WTC11 (cell line): ENCODE measurements at regions not wholly inside any gene's neighbourhood (a gene's known extent, or its start where the extent isn't known, plus 50 kb on each side); places are given as distances from the start of the nearest gene placed in this dataset.

Source experiments
- ATAC-seq: fragments of 200-7000 bp; cut with Tn5 transposase; 2 replicates; pipeline ENCODE4 v1.10.0; 2021; ENCODE audit warnings: mild to moderate bottlenecking, moderate library complexity
- CTCF ChIA-PET: fragments of 300-600 bp; sonication (Branson Sonifier 250); formaldehyde crosslinking; loops from one replicate; lab custom pipeline; 2021; ENCODE audit warnings: antibody characterized with exemption; lab: Charles Lee
- POLR2A ChIA-PET: fragments of 350-600 bp; sonication (Branson Sonifier 250); formaldehyde crosslinking; loops from one replicate; lab custom pipeline; 2021; ENCODE audit warnings: antibody characterized with exemption; lab: Charles Lee
- DNase-seq: peaks from one replicate; pipeline ENCODE4 v3.0.0; 2021; ENCODE audit warnings: low spot score
- H3K27ac Mint-ChIP-seq: 2 replicates; pipeline ENCODE4 v1.8.0; 2021; ENCODE audit warnings: mixed read lengths
- H3K27me3 Mint-ChIP-seq: 2 replicates; pipeline ENCODE4 v1.8.0; 2021; ENCODE audit warnings: low read depth, mild to moderate bottlenecking, moderate library complexity, mixed read lengths
- H3K36me3 Mint-ChIP-seq: 2 replicates; pipeline ENCODE4 v1.8.0; 2021; ENCODE audit warnings: mixed read lengths
- H3K4me1 Mint-ChIP-seq: 2 replicates; pipeline ENCODE4 v1.8.0; 2022; ENCODE audit warnings: mixed read lengths
- H3K4me3 Mint-ChIP-seq: 2 replicates; pipeline ENCODE4 v1.8.0; 2021; ENCODE audit warnings: mild to moderate bottlenecking, moderate library complexity, mixed read lengths
- H3K9me3 Mint-ChIP-seq: 2 replicates; pipeline ENCODE4 v1.8.0; 2021; ENCODE audit warnings: mixed read lengths
- AR ChIP-seq: fragments of 250-450 bp; sonication (Bioruptor Pico); IDR thresholded peaks from 2 replicates; pipeline ENCODE4 v1.9.0; 2021; ENCODE audit warnings: mild to moderate bottlenecking
- ATF1 ChIP-seq: sonication (generic); formaldehyde crosslinking; IDR thresholded peaks from 2 replicates; pipeline ENCODE4 v1.8.1; 2023; ENCODE audit warnings: mild to moderate bottlenecking, moderate library complexity, missing genetic modification reagents
- EMX1 ChIP-seq: fragments of 250-450 bp; sonication (Bioruptor Pico); IDR thresholded peaks from 2 replicates; pipeline ENCODE4 v1.8.0; 2021; ENCODE audit warnings: mild to moderate bottlenecking
- ETV6 ChIP-seq: sonication (generic); formaldehyde crosslinking; IDR thresholded peaks from 2 replicates; pipeline ENCODE4 v1.8.1; 2022; ENCODE audit warnings: mild to moderate bottlenecking, missing genetic modification reagents
- FOXJ3 ChIP-seq: sonication (generic); formaldehyde crosslinking; IDR thresholded peaks from 2 replicates; pipeline ENCODE4 v1.9.0; 2021; ENCODE audit warnings: missing genetic modification reagents, mild to moderate bottlenecking, borderline replicate concordance
- FOXP1 ChIP-seq: sonication (generic); formaldehyde crosslinking; IDR thresholded peaks from 2 replicates; pipeline ENCODE4 v1.8.0; 2022; ENCODE audit warnings: missing genetic modification reagents, mild to moderate bottlenecking, moderate library complexity, borderline replicate concordance
- NFATC4 ChIP-seq: fragments of 250-450 bp; sonication (Bioruptor Pico); IDR thresholded peaks from 2 replicates; pipeline ENCODE4 v1.9.0; 2021; ENCODE audit warnings: mild to moderate bottlenecking
- NFE2L1 ChIP-seq: sonication (generic); formaldehyde crosslinking; IDR thresholded peaks from 2 replicates; pipeline ENCODE4 v1.8.1; 2023; ENCODE audit warnings: missing genetic modification reagents
- NFYB ChIP-seq: sonication (generic); formaldehyde crosslinking; conservative IDR thresholded peaks from 2 replicates; pipeline ENCODE4 v1.8.0; 2022; ENCODE audit warnings: low read depth, missing genetic modification reagents
- NR3C1 ChIP-seq: sonication (generic); formaldehyde crosslinking; conservative IDR thresholded peaks from 2 replicates; pipeline ENCODE4 v1.8.1; 2023; ENCODE audit warnings: low read depth, mild to moderate bottlenecking, missing genetic modification reagents
- PRRX2 ChIP-seq: fragments of 250-450 bp; sonication (Bioruptor Pico); IDR thresholded peaks from 2 replicates; pipeline ENCODE4 v1.8.0; 2021; ENCODE audit warnings: mild to moderate bottlenecking
- RELA ChIP-seq: sonication (generic); formaldehyde crosslinking; IDR thresholded peaks from 2 replicates; pipeline ENCODE4 v1.8.1; 2022; ENCODE audit warnings: missing genetic modification reagents, mild to moderate bottlenecking, borderline replicate concordance
- SOX15 ChIP-seq: fragments of 250-450 bp; sonication (Bioruptor Pico); IDR thresholded peaks from 2 replicates; pipeline ENCODE4 v1.9.0; 2021; ENCODE audit warnings: mild to moderate bottlenecking
- TCF7 ChIP-seq: sonication (generic); formaldehyde crosslinking; IDR thresholded peaks from 2 replicates; pipeline ENCODE4 v1.8.0; 2022; ENCODE audit warnings: mild to moderate bottlenecking, low read depth, missing genetic modification reagents, moderate library complexity
- TEAD1 ChIP-seq: sonication (generic); formaldehyde crosslinking; IDR thresholded peaks from 2 replicates; pipeline ENCODE4 v1.8.0; 2022; ENCODE audit warnings: mild to moderate bottlenecking, missing genetic modification reagents
- USF2 ChIP-seq: sonication (generic); formaldehyde crosslinking; IDR thresholded peaks from 2 replicates; pipeline ENCODE4 v1.8.1; 2023; ENCODE audit warnings: mild to moderate bottlenecking, missing genetic modification reagents, moderate library complexity
- ZNF263 ChIP-seq: sonication (generic); formaldehyde crosslinking; IDR thresholded peaks from 2 replicates; pipeline ENCODE4 v1.8.1; 2022; ENCODE audit warnings: low read depth, mild to moderate bottlenecking, moderate library complexity, missing genetic modification reagents
- ZSCAN18 ChIP-seq: fragments of 250-450 bp; sonication (Bioruptor Pico); IDR thresholded peaks from 2 replicates; pipeline ENCODE4 v2.1.2; 2022; ENCODE audit warnings: mild to moderate bottlenecking, moderate library complexity
- TF ChIP-seq, protein P1 (sequence below): fragments of 250-450 bp; sonication (Bioruptor Pico); IDR thresholded peaks from 2 replicates; pipeline ENCODE4 v1.8.0; 2021; ENCODE audit warnings: mild to moderate bottlenecking
- TF ChIP-seq, protein P2 (sequence below): sonication (generic); formaldehyde crosslinking; conservative IDR thresholded peaks from 2 replicates; pipeline ENCODE4 v1.8.1; 2022; ENCODE audit warnings: mild to moderate bottlenecking, missing genetic modification reagents
- TF ChIP-seq, protein P3 (sequence below): sonication (generic); formaldehyde crosslinking; IDR thresholded peaks from 2 replicates; pipeline ENCODE4 v1.8.1; 2023; ENCODE audit warnings: mild to moderate bottlenecking, missing genetic modification reagents
- TF ChIP-seq, protein P4 (sequence below): fragments of 200-600 bp; IDR thresholded peaks from 2 replicates; pipeline ENCODE4 v1.8.0; 2022; ENCODE audit warnings: antibody characterized with exemption

DNA sequence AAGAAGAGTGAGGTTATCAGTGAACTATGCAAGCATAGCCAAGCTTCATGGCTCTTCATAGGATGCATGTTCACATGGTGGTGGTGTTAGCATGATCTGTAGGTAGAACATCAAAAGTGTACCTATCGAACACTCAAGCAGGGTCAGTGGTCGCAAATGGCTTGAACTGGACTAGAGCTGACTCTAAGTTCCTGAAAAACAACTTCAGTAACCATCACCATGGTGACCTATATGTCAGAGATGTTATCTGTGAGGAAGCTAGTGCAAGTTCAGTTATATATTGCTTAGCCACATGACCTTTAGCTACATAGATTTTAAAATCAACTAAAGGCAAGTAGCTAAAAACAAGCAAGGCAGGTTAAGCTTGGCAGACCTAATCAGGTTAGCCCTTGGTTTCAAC lies 163.1 kb upstream of the AGR3 start:
- H3K36me3 Mint-ChIP-seq, result no peaks in the 10 kb centered on the region

GRCh38 chr7:17046259-17046658 lies 164.5 kb upstream of the AGR3 start:
- no peaks in the 10 kb centered on the region for H3K27me3 Mint-ChIP-seq
- TF ChIP-seq USF2 (CRISPR knock-in tag) (no peak), NFATC4 (CRISPR knock-in tag) (no peak), ETV6 (CRISPR knock-in tag) (no peak), ZNF263 (CRISPR knock-in tag) (no peak), EMX1 (CRISPR knock-in tag) (no peak), TEAD1 (no peak), RELA (CRISPR knock-in tag) (no peak), ATF1 (no peak), NR3C1 (CRISPR knock-in tag) (no peak), PRRX2 (CRISPR knock-in tag) (no peak), FOXJ3 (CRISPR knock-in tag) (no peak), SOX15 (CRISPR knock-in tag) (no peak), FOXP1 (CRISPR knock-in tag) (no peak)
- TF ChIP-seq, protein P1, sequence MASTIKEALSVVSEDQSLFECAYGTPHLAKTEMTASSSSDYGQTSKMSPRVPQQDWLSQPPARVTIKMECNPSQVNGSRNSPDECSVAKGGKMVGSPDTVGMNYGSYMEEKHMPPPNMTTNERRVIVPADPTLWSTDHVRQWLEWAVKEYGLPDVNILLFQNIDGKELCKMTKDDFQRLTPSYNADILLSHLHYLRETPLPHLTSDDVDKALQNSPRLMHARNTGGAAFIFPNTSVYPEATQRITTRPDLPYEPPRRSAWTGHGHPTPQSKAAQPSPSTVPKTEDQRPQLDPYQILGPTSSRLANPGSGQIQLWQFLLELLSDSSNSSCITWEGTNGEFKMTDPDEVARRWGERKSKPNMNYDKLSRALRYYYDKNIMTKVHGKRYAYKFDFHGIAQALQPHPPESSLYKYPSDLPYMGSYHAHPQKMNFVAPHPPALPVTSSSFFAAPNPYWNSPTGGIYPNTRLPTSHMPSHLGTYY (CRISPR knock-in tag), result no peak
- TF ChIP-seq, protein P2, sequence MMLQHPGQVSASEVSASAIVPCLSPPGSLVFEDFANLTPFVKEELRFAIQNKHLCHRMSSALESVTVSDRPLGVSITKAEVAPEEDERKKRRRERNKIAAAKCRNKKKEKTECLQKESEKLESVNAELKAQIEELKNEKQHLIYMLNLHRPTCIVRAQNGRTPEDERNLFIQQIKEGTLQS (CRISPR knock-in tag), result no peak
- TF ChIP-seq, protein P3, sequence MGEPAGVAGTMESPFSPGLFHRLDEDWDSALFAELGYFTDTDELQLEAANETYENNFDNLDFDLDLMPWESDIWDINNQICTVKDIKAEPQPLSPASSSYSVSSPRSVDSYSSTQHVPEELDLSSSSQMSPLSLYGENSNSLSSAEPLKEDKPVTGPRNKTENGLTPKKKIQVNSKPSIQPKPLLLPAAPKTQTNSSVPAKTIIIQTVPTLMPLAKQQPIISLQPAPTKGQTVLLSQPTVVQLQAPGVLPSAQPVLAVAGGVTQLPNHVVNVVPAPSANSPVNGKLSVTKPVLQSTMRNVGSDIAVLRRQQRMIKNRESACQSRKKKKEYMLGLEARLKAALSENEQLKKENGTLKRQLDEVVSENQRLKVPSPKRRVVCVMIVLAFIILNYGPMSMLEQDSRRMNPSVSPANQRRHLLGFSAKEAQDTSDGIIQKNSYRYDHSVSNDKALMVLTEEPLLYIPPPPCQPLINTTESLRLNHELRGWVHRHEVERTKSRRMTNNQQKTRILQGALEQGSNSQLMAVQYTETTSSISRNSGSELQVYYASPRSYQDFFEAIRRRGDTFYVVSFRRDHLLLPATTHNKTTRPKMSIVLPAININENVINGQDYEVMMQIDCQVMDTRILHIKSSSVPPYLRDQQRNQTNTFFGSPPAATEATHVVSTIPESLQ (CRISPR knock-in tag), result no peak
- TF ChIP-seq, protein P4, sequence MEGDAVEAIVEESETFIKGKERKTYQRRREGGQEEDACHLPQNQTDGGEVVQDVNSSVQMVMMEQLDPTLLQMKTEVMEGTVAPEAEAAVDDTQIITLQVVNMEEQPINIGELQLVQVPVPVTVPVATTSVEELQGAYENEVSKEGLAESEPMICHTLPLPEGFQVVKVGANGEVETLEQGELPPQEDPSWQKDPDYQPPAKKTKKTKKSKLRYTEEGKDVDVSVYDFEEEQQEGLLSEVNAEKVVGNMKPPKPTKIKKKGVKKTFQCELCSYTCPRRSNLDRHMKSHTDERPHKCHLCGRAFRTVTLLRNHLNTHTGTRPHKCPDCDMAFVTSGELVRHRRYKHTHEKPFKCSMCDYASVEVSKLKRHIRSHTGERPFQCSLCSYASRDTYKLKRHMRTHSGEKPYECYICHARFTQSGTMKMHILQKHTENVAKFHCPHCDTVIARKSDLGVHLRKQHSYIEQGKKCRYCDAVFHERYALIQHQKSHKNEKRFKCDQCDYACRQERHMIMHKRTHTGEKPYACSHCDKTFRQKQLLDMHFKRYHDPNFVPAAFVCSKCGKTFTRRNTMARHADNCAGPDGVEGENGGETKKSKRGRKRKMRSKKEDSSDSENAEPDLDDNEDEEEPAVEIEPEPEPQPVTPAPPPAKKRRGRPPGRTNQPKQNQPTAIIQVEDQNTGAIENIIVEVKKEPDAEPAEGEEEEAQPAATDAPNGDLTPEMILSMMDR, result no peak
- peaks cover 4% of the 10 kb centered on the region for H3K4me1 Mint-ChIP-seq
- no peak overlapping the region for H3K4me3 Mint-ChIP-seq
- no peak for DNase-seq
- no peaks in the 10 kb centered on the region for H3K9me3 Mint-ChIP-seq
- ChIA-PET CTCF (no interaction called here), POLR2A (no interaction called here)
- H3K36me3 Mint-ChIP-seq, result no peaks in the 10 kb centered on the region
- no peak overlapping the region for H3K27ac Mint-ChIP-seq
- no peak for ATAC-seq

More for the DNA sequence above, 163.1 kb upstream of the AGR3 start:
- Mint-ChIP-seq H3K4me3 (no peak overlapping the region), H3K27ac (no peak overlapping the region), H3K9me3 (no peaks in the 10 kb centered on the region), H3K27me3 (no peaks in the 10 kb centered on the region), H3K4me1 (peaks cover 6% of the 10 kb centered on the region)
- ATAC-seq, result no peak
- no peak for TF ChIP-seq AR (CRISPR knock-in tag)
- TF ChIP-seq NFE2L1 (CRISPR knock-in tag), result no peak
- no peak for TF ChIP-seq NFYB (CRISPR knock-in tag)
- no peak for TF ChIP-seq TCF7 (CRISPR knock-in tag)
- no peak for TF ChIP-seq ZSCAN18 (CRISPR knock-in tag)
- no peak for TF ChIP-seq RELA (CRISPR knock-in tag)
- DNase-seq, result no peak
- ChIA-PET POLR2A (no interaction called here), CTCF (interaction anchor here (0.7 kb wide), 1 partner anchor 18 kb away, joined by 3 read pairs; no protein-coding TSS in a partner anchor)
